ENCODE measurements at regions not wholly inside any gene's neighbourhood (a gene's known extent, or its start where the extent isn't known, plus 50 kb on each side); places are given as distances from the start of the nearest gene placed in this dataset.

DNA sequence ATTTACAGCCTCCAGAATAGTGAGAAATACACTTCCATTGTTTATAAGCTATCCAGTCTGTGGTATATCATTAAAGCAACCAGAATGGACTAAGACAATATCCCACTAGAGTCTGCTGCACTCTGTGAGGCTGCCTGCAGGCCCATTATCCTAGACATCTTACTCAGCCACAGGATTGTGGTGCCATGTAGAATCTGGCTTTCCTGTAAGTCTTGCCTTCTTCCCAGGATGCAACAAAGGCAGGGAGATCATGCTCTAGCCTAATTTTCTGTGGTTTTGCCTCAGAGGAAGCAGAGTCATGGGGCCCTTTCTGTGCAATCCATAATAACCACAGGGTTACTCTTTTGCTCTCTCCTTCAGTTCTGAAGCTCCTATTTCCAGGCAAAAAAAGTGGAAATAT is 299.1 kb upstream of the DEPDC1 start:
- TF ChIP-seq, protein P1, sequence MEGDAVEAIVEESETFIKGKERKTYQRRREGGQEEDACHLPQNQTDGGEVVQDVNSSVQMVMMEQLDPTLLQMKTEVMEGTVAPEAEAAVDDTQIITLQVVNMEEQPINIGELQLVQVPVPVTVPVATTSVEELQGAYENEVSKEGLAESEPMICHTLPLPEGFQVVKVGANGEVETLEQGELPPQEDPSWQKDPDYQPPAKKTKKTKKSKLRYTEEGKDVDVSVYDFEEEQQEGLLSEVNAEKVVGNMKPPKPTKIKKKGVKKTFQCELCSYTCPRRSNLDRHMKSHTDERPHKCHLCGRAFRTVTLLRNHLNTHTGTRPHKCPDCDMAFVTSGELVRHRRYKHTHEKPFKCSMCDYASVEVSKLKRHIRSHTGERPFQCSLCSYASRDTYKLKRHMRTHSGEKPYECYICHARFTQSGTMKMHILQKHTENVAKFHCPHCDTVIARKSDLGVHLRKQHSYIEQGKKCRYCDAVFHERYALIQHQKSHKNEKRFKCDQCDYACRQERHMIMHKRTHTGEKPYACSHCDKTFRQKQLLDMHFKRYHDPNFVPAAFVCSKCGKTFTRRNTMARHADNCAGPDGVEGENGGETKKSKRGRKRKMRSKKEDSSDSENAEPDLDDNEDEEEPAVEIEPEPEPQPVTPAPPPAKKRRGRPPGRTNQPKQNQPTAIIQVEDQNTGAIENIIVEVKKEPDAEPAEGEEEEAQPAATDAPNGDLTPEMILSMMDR (IDR thresholded peaks at IDR 0.05), result no peak
- TF ChIP-seq POLR2A (IDR thresholded peaks at IDR 0.05), result no peak

All from breast epithelium (tissue), 3 donors.